HG02840 (cell line): ENCODE measurements at regions not wholly inside any gene's neighbourhood (a gene's known extent, or its start where the extent isn't known, plus 50 kb on each side); places are given as distances from the start of the nearest gene placed in this dataset.
"Not testable (repeated sequence)": the region's sequence is repeated elsewhere in the genome, so short reads cannot be mapped to it uniquely, and the experiment has no call there.

Experiments used
- ATAC-seq: cut with Tn5 transposase; IDR thresholded peaks from one replicate; pipeline ENCODE4 v1.9.1; 2021; ENCODE audit warnings: mild to moderate bottlenecking, moderate library complexity, moderate number of reproducible peaks; ENCODE audit not compliant: unreplicated experiment, low FRiP score

- no peak for ATAC-seq
Observed at GRCh38 chr5:6084376-6084775, 294.0 kb downstream of the MED10 start.

- no peak for ATAC-seq
Observed at GRCh38 chr5:6083311-6083978, 294.9 kb downstream of the MED10 start.

DNA sequence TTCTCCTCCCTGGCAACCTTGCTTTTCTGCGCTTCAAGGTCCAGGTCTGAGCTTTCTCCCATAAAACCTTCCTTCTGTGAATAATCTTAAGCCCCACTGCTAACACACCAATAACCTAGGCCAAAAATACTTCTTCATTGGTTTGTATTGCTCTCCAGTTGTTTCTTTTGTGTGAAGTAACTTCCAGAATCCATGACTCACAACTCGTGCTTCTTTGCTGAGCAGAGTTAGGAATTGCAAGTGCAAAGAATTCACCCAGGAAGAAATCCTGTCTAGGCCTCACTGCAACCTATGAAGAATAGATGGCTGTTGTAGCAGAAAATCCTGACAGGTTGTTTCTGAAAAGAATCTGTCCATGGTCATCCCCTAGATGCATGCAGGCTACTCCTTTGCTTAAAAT is 295.7 kb downstream of the MED10 start:
- no peak for ATAC-seq

DNA sequence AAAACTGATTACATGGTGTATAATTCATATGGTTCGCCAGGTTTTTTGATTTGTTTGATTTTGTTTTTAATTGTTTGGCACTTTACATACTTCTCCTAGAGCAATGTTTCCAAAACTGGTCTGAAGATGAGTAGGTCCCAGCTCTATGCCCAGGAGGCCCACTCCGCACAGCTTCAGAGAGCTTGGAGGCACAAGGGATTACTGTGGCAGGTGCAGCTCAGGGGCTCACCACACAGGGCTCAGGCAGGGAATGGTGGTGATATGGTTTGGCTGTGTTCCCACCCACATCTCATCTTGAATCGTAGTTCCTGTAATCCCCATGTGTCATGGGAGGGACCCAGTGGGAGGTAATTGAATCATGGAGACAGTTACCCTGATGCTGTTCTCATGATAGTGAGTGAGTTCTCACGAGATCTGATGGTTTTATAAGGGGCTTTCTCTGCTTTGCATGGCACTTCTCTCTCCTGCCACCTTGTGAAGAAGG is 296.6 kb downstream of the MED10 start:
- no peak for ATAC-seq

GRCh38 chr5:6080930-6081726 is 297.2 kb downstream of the MED10 start:
- no peak for ATAC-seq

DNA sequence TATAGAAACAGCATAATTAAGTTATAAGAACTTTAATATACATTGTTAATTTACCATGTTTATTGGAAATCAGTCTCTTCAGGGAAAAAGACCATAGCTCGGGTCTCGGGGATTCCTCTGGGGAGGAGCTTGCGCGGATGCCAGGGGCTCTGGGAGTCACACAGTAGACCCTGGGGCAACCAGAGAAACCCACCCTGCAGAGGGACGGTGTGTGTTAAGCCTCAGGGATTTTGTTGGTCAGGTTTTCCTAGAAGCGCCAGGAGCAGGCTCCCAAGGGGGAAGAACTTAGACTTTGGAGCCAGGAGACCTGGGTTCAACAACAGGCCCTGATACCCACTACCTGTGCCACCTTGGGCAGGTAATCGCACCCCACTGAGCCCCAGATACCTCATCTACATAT is 297.9 kb downstream of the MED10 start:
- no peak for ATAC-seq

- no peak for ATAC-seq
Observed at GRCh38 chr5:6078881-6079280, 299.5 kb downstream of the MED10 start.

- ATAC-seq, result no peak
Observed at GRCh38 chr5:6076341-6077239, 301.8 kb downstream of the MED10 start.

DNA sequence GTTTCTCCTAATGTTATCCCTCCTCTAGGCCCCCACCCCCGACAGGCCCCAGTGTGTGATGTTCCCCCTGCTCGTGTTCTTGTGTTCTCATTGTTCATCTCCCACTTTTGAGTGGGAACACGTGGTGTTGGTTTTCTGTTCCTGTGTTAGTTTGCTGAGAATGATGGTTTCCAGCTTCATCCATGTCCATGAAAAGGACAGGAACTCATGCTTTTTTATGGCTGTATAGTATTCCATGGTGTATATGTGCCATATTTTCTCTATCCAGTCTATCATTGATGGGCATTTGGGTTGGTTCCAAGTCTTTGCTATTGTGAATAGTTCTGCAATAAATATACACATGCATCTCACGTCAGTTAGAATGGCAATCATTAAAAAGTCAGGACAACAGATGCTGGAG is 305.9 kb downstream of the MED10 start:
- ATAC-seq, result not testable (repeated sequence)

DNA sequence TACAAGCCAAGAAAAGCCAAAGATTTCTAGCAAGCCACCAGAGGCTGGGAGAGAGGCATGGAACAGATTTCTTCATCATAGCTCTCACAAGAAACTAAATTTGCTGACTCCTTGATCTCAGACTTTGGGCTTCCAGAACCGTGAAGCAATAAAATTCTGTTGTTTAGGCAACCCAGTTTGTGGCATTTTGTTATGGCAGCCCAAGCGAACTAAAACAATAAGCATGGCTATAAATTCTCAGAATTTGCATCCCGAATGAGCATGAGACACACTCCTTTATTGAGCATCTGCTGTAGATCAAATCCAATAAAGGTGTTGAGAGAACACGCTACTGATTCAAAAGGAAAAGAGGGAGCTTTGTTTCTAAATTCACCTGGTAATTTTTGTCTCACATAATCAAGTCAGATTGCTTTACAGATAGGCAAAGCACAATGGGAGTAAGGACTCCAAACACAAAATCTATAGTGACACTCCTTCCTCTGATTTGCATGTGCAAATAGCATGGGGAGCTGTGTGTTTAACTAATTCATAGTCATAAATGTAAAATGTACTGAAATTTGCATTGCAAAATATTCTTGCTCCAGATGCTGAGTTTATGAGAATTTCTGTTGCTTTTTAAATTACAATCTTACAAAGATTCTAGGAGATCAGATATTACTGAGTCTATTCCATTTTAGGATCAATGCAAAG is 308.7 kb downstream of the MED10 start:
- ATAC-seq, result no peak

- no peak for ATAC-seq
Observed at GRCh38 chr5:6066016-6066415, 312.3 kb downstream of the MED10 start.

GRCh38 chr5:6059137-6059800 is 319.1 kb downstream of the MED10 start:
- ATAC-seq, result no peak

GRCh38 chr5:6058055-6058715 is 320.2 kb downstream of the MED10 start:
- ATAC-seq, result no peak

GRCh38 chr5:6056280-6056679 is 322.1 kb downstream of the MED10 start:
- ATAC-seq, result no peak

DNA sequence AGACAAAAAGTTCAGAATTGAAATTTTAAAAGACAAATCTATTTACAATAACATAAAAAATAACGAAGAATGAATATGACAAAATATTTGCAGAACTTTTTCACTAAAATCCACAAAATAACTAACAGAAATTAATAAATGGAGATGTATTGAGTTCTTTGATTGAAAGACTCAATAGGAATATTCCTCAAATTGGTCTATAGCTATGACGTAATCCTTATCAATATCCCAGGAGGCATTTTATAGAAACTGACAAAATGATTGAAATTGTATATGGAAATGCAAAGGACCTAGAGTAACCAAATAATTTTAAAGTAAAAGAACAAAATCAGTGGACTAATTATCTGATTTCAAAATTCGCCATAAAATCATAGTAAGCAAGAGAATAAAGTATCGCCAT is 328.7 kb downstream of the MED10 start:
- ATAC-seq, result no peak

DNA sequence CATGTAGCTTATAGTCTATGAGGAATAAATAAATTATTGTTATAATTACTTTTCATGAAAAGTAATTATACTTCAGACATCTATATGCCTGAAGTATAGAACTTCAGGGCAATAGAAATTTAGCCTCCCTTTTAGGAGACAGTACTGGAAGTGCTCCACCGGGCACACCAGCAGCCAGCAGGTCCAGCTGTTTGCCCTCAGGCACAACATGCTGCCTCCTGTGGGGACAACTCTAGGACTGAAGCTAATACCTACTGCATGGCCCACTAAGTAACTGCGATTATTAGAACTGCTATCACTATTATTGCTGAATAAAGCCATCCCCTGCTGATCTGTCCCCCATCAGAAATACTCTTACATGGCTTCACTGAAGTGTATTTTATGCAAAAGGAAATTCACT is 329.6 kb downstream of the MED10 start:
- no peak for ATAC-seq

DNA sequence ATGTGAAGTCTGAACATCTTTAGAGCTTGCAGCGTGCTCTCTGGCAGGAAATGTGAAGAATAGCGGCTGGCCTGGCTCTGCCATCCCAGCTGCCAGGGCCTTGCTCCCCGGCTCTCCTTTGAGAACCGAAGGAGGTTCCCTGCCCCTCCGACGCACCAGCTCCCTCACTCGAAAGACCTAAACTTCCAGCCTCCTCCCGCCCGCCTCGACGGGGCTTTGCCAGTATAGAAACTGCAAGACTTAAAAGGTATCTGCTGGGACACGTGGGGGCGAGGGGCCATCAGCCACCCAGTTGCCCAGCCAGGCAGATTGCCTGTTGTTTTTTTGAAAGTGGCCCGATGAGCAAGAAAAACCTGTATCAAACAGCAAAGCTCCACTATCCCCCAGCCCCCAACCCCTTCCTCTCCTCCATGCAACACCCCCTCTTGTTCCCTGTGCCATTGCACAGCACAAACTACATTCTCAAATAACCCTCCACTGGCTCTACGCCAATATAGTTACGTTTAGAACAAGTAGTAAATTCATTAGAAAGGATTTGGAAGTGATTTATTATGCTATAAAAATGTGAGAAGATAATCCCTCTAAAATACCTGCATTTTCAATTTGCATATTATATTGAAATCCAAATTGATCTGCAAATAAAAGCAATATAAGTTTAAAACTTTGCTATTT is 331.9 kb downstream of the MED10 start:
- no peak for ATAC-seq

GRCh38 chr5:6043491-6044310 is 334.6 kb downstream of the MED10 start:
- ATAC-seq, result no peak
